ENCODE measurements at regions not wholly inside any gene's neighbourhood (a gene's known extent, or its start where the extent isn't known, plus 50 kb on each side); places are given as distances from the start of the nearest gene placed in this dataset.
A peak's percentile ranks its signal among the peaks of the same experiment; 100 is the strongest.

GRCh38 chr1:58390091-58390490 is 156.4 kb downstream of the OMA1 start:
- TF ChIP-seq CTCF (IDR thresholded peaks at IDR 0.05; ENCODE audit: insufficient read depth, low read depth, low read length, missing control alignments) = no peak
- no peak for DNase-seq (ENCODE audit: low read depth)
- H3K4me3 ChIP-seq (ENCODE audit: low read depth, low read length) = no peak overlapping the region

- no peak for DNase-seq (ENCODE audit: low read depth)
- TF ChIP-seq CTCF (IDR thresholded peaks at IDR 0.05; ENCODE audit: insufficient read depth, low read depth, low read length, missing control alignments) = no peak
- H3K4me3 ChIP-seq (ENCODE audit: low read depth, low read length) = no peak overlapping the region
Measured at GRCh38 chr1:58380345-58380744, 166.2 kb downstream of the OMA1 start.

- DNase-seq (ENCODE audit: low read depth) = no peak
- no peak for TF ChIP-seq CTCF (IDR thresholded peaks at IDR 0.05; ENCODE audit: insufficient read depth, low read depth, low read length, missing control alignments)
Measured at GRCh38 chr1:58367217-58367616, 179.3 kb downstream of the OMA1 start.

GRCh38 chr1:58365328-58365727 is 181.2 kb downstream of the OMA1 start:
- no peak for DNase-seq (ENCODE audit: low read depth)
- H3K4me3 ChIP-seq (ENCODE audit: low read depth, low read length) = no peak overlapping the region
- TF ChIP-seq CTCF (IDR thresholded peaks at IDR 0.05; ENCODE audit: insufficient read depth, low read depth, low read length, missing control alignments) = no peak

More at GRCh38 chr1:58367217-58367616, 179.3 kb downstream of the OMA1 start:
- H3K4me3 ChIP-seq (ENCODE audit: low read depth, low read length) = no peak overlapping the region

- DNase-seq (ENCODE audit: low read depth) = peak; percentile 15
- H3K4me3 ChIP-seq (ENCODE audit: low read depth, low read length) = no peak overlapping the region
- TF ChIP-seq CTCF (IDR thresholded peaks at IDR 0.05; ENCODE audit: insufficient read depth, low read depth, low read length, missing control alignments) = no peak
Measured at GRCh38 chr1:58363585-58363984, 182.9 kb downstream of the OMA1 start.

GRCh38 chr1:58361134-58361533 is 185.4 kb downstream of the OMA1 start:
- H3K4me3 ChIP-seq (ENCODE audit: low read depth, low read length) = no peak overlapping the region
- TF ChIP-seq CTCF (IDR thresholded peaks at IDR 0.05; ENCODE audit: insufficient read depth, low read depth, low read length, missing control alignments) = no peak
- DNase-seq (ENCODE audit: low read depth) = no peak

- no peak for TF ChIP-seq CTCF (IDR thresholded peaks at IDR 0.05; ENCODE audit: insufficient read depth, low read depth, low read length, missing control alignments)
- no peak overlapping the region for H3K4me3 ChIP-seq (ENCODE audit: low read depth, low read length)
- DNase-seq (ENCODE audit: low read depth) = no peak
Measured at GRCh38 chr1:58358346-58358745, 188.2 kb downstream of the OMA1 start.
